ENCODE measurements at regions not wholly inside any gene's neighbourhood (a gene's known extent, or its start where the extent isn't known, plus 50 kb on each side); places are given as distances from the start of the nearest gene placed in this dataset.

- H3K4me3 ChIP-seq (ENCODE audit: low read depth, low read length), result no peak overlapping the region
- TF ChIP-seq CTCF (IDR thresholded peaks at IDR 0.05; ENCODE audit: borderline replicate concordance, insufficient read depth, low read depth, low read length), result no peak
These were observed 92.8 kb upstream of the DRD2 start for GRCh38 chr11:113567867-113568544.

- H3K4me3 ChIP-seq (ENCODE audit: low read depth, low read length), result no peak overlapping the region
- TF ChIP-seq CTCF (IDR thresholded peaks at IDR 0.05; ENCODE audit: borderline replicate concordance, insufficient read depth, low read depth, low read length), result no peak
These were observed 91.9 kb upstream of the DRD2 start for GRCh38 chr11:113567097-113567496.

- H3K4me3 ChIP-seq (ENCODE audit: low read depth, low read length), result no peak overlapping the region
- no peak for TF ChIP-seq CTCF (IDR thresholded peaks at IDR 0.05; ENCODE audit: borderline replicate concordance, insufficient read depth, low read depth, low read length)
These were observed 89.4 kb upstream of the DRD2 start for GRCh38 chr11:113564527-113565130.

- no peak for TF ChIP-seq CTCF (IDR thresholded peaks at IDR 0.05; ENCODE audit: borderline replicate concordance, insufficient read depth, low read depth, low read length)
- H3K4me3 ChIP-seq (ENCODE audit: low read depth, low read length), result no peak overlapping the region
These were observed 88.7 kb upstream of the DRD2 start for GRCh38 chr11:113563766-113564526.

GRCh38 chr11:113562981-113563461 lies 87.8 kb upstream of the DRD2 start:
- TF ChIP-seq CTCF (IDR thresholded peaks at IDR 0.05; ENCODE audit: borderline replicate concordance, insufficient read depth, low read depth, low read length), result no peak
- H3K4me3 ChIP-seq (ENCODE audit: low read depth, low read length), result no peak overlapping the region

- H3K4me3 ChIP-seq (ENCODE audit: low read depth, low read length), result no peak overlapping the region
- TF ChIP-seq CTCF (IDR thresholded peaks at IDR 0.05; ENCODE audit: borderline replicate concordance, insufficient read depth, low read depth, low read length), result no peak
These were observed 87.4 kb upstream of the DRD2 start for GRCh38 chr11:113562576-113562975.
